ENCODE measurements at regions not wholly inside any gene's neighbourhood (a gene's known extent, or its start where the extent isn't known, plus 50 kb on each side); places are given as distances from the start of the nearest gene placed in this dataset.
"Not testable (repeated sequence)": the region's sequence is repeated elsewhere in the genome, so short reads cannot be mapped to it uniquely, and the experiment has no call there.

DNA sequence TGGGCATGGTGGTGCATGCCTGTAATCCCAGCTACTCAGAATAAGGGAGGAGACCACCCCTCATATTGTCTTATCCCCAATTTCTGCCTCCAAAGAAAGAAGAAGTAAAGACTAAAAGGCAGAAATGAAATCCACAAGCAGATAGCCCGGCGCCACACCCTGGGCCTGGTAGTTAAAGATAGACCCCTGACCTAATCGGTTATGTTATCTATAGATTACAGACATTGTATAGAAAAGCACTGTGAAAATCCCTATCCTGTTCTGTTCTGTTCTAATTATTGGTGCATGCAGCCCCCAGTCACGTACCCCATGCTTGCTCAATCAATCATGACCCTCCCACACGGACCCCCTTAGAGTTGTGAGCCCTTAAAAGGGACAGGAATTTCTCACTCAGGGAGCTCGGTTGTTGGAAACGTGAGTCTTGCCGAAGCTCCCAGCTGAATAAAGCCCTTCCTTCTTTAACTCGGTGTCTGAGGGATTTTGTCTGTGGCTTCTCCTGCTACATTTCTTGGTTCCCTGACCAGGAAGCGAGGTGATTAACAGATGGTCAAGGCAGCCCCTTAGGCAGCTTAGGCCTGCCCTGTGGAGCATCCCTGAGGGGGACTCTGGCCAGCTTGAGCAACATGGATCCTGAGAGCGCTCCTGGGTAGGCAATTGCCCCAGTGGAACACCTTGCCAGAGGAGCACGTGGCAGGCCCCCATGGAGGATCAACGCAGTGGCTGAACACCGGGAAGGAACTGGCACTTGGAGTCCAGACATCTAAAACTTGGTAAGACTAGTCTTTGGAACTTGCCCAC is 188.7 kb upstream of the NDUFV2 start:
- DNase-seq (ENCODE audit: low spot score), result not testable (repeated sequence)

DNA sequence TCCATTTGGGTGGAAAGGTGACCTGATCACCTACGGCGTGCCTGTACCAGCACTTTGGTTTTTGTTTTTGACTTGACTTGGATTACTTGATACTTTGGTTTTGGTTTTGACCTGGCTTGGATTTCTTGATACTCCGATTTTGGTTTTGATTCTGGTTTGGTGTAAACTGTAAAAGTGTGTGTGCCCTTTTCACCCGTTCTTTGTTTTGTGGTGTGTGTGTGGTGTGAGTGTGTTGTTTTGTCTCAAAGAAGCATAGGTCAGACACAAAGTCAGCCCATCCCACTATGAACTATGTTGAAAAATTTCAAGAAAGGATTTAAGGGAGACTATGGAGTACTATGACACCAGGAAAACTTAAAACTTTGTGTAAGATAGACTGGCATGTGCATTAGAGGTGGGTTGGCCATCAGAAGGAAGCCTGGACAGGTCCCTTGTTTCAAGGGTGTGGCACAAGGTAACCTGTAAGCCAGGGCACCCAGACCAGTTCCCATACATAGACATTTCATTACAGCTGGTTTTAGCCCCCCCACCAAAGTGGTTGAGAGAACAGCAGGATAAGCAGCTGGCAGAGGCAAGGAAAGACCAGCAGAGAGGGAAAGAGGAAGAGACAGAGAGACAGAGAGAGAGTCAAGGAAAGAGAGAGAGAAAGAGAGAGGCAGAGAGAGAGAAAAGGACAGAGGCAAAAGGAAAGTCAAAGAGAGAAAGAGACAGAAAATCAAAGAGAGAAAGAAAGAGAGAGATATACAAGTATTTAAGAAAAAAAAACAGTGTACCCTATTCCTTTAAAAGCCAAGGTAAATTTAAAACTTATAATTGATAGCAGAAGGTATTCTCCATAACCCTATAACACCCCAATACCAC is 187.9 kb upstream of the NDUFV2 start:
- DNase-seq (ENCODE audit: low spot score), result not testable (repeated sequence)

DNA sequence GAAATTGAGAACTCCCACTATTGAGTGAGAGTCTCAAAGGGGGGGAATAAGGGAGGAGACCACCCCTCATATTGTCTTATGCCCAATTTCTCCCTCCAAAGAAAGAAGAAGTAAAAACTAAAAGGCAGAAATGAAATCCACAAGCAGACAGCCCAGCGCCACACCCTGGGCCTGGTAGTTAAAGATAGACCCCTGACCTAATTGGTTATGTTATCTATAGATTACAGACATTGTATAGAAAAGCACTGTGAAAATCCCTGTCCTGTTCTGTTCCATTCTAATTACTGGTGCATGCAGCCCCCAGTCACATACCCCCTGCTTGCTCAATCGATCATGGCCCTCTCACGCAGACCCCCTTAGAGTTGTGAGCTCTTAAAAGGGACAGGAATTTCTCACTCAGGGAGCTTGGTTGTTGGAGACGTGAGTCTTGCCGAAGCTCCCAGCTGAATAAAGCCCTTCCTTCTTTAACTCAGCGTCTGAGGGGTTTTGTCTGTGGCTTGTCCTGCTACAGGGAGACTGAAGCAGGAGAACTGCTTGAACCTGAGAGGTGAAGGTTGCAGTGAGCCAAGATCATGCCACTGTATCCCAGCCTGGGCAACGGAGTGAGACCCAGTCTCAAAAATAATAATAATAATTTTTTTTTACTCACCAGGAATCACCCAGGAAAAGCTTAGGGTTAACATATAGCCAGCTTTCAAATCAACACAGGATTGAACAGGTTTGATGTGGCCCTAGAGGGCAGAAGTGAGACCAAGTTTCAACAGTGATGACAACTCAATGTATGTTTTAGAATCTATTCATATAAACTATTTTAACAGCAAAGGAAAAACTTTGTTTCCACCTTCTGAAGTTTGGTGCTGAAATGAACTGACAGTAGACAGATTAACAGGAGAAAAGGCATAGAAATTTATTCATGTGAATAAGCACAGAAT is 181.4 kb upstream of the NDUFV2 start:
- not testable (repeated sequence) for DNase-seq (ENCODE audit: low spot score)

DNA sequence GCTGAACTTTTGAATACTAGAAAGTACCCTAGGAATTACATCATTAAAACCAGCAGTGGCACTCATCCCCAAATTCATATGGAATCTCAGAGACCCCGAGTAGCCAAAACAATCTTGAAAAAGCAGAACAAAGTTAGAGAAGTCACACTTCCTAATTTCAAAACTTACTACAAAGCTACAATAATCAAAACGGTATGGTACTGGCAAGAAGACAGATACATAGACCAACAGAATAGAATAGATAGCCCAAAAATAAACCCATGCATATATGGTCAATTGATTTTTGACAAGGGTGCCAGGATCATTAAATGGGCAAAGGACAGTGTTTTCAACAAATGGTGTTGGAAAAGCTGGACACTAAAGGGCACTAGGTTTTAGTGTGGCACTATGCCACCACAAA is 176.0 kb upstream of the NDUFV2 start:
- DNase-seq (ENCODE audit: low spot score), result no peak

GRCh38 chr18:8928044-8928443 is 174.5 kb upstream of the NDUFV2 start:
- no peak for DNase-seq (ENCODE audit: low spot score)

- DNase-seq (ENCODE audit: low spot score), result no peak
These were observed 173.4 kb upstream of the NDUFV2 start for GRCh38 chr18:8928847-8929780.

GRCh38 chr18:8930990-8931616 is 171.4 kb upstream of the NDUFV2 start:
- DNase-seq (ENCODE audit: low spot score), result no peak

DNA sequence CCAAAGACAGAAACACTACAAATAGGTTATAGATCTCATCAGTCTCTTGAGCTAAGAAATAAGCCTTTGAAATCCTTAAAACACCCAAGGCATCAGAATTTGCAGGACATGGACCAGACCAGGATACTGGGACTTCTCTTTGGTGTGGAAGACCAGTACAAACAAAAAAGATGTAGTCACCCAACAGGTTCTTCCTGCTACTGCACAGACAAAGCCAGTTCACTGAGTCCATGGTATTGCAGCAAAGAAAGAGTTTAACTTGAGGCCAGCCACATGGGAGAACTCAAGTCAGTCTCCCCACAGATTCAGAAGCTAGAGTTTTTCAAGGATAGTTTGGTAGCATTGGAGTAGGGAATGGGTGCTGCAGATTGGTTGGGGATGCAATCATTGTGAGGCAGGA is 169.6 kb upstream of the NDUFV2 start:
- no peak for DNase-seq (ENCODE audit: low spot score)

- no peak for DNase-seq (ENCODE audit: low spot score)
These were observed 168.7 kb upstream of the NDUFV2 start for GRCh38 chr18:8933714-8934284.

GRCh38 chr18:8935346-8935745 is 167.2 kb upstream of the NDUFV2 start:
- not testable (repeated sequence) for DNase-seq (ENCODE audit: low spot score)

DNA sequence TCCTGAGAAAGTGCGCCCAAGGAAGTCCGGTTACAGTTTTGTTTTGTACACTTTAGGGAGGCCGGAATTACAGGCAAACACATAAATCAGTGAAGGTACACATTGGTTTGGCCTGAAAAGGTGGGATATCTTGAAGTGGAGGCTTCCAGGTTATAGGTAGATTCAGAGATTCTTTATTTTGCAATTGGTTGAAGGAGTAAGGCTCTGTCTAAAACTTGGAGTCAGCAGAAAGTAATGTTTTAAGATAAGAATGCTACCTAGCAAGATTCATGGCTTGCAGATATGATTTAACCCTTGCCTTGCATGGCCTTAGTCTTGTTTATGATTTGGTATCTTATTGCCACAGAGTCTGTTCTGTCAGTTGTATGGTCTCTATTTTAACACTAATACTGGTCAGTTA is 165.9 kb upstream of the NDUFV2 start:
- DNase-seq (ENCODE audit: low spot score), result no peak

- no peak for DNase-seq (ENCODE audit: low spot score)
These were observed 165.1 kb upstream of the NDUFV2 start for GRCh38 chr18:8937160-8938094.

DNA sequence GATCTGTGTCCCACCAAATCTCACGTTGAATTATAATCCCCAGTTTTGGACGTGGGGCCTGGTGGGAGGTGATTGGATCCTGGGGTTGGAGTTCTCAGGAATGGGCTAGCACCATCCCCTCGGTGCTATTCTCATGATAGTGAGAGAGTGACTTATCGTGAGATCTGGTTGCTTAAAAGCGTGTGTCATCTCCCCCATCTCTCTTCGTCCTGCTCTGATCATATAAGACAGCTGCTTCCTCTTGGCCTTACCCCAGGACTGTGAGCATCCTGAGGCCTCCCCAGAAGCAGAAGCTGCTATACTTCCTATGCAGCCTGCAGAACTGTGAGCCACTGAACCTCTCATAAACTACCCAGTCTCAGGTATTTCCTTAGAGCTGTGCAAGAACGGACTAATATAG is 163.7 kb upstream of the NDUFV2 start:
- no peak for DNase-seq (ENCODE audit: low spot score)

DNA sequence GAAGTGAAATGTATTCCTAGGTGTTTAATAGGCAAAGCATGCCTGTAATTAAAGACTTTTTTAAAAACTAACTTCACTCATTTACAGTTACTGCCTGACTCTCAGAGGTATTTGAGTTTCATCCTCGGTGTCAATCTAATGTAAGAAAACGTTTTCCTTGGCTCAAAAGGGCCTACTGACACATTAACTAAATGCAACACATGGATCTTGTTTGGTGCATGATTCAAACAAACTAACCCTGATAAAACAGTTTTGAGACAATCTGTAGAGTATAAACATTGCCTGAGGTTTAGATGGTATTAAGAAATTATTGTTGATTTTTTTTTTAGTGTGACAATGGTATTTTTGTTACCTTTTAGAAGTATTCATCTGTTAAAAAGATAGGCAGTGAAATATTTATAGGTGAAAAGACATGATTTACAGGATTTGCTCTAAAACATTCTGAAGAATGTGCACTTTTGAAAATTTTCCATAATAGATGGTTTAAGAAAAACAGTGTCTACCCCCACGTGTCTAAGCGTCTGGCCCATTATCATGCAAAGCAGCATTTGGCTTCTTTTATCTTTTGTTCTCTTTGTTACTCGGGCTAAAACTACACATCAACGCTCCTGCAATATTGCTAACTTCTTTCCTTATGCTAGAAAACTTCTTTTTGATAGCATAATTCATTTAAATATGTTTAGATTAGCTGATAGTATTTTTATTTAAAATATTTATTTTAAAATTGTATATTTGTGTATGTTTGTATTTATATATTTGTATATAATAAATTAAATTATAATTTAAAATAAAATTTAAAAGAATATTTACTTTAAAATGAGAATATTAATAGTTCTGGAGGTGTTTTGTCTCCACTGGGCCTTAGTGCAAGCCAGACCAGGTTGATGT is 160.2 kb upstream of the NDUFV2 start:
- no peak for DNase-seq (ENCODE audit: low spot score)

- DNase-seq (ENCODE audit: low spot score), result no peak
These were observed 159.5 kb upstream of the NDUFV2 start for GRCh38 chr18:8942909-8943545.

DNA sequence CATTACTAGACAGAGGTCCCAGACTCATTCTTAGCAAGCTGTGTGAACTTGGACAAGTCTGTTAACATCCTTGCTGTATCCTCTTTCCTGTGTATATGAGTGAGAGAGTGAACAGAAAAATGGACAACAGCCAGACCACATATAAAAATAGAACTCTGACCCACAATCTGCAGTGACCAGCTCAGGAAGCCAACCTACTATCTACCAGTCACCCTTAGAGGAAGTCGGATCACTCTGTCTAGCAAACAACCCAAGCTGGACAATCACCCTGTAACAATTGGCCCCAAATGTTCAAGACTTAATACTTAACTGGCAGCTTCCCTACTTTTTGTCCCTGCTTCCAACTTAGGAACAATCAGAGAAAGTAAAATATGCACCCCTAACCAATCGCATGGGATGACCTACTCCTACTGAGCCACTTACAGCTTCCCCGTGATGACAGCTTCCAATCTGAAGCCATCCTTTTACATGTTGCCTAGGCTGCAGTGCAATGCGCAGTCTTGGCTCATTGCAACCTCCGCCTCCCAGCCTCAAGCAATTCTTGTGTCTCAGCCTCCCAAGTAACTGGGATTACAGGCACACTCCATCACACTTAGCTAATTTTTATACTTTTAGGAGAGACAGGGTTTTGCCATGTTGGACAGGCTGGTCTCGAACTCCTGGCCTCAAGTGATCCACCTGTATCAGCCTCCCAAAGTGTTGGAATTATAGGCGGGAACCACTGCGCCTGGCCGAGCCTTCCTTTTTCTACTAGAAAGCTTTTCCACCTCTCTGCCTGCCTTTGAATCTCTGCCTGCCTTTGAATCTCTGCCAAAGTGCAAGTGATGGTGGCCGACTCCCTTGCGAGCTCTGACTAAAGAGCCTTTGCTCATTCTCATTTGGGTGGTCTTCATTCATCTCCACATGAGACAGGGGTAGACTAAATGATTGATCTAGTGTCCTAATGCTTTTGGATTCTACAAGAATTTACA is 158.3 kb upstream of the NDUFV2 start:
- DNase-seq (ENCODE audit: low spot score), result no peak
